Neural crest cell (in vitro differentiated cells): ENCODE measurements at regions not wholly inside any gene's neighbourhood (a gene's known extent, or its start where the extent isn't known, plus 50 kb on each side); places are given as distances from the start of the nearest gene placed in this dataset.
"Not testable (repeated sequence)": the region's sequence is repeated elsewhere in the genome, so short reads cannot be mapped to it uniquely, and the experiment has no call there.

Experiments
- DNase-seq: peaks from one replicate; pipeline ENCODE4 v3.0.0; 2021; ENCODE audit warnings: low read depth, mixed read lengths, low spot score
- H3K27ac Mint-ChIP-seq: one replicate; pipeline ENCODE4 v1.8.0; 2021; ENCODE audit warnings: mild to moderate bottlenecking, mixed read lengths; ENCODE audit not compliant: unreplicated experiment
- H3K27me3 Mint-ChIP-seq: 2 replicates; pipeline ENCODE4 v1.8.0; 2021; ENCODE audit warnings: low read depth, mild to moderate bottlenecking, mixed read lengths
- H3K36me3 Mint-ChIP-seq: 2 replicates; pipeline ENCODE4 v1.8.0; 2021; ENCODE audit warnings: low read depth, mild to moderate bottlenecking, mixed read lengths
- H3K4me1 Mint-ChIP-seq: 2 replicates; pipeline ENCODE4 v1.8.0; 2021; ENCODE audit warnings: mixed read lengths
- H3K4me3 Mint-ChIP-seq: one replicate; pipeline ENCODE4 v1.8.0; 2021; ENCODE audit warnings: mild to moderate bottlenecking, mixed read lengths
- H3K9me3 Mint-ChIP-seq: 2 replicates; pipeline ENCODE4 v1.8.0; 2021; ENCODE audit warnings: mixed read lengths

GRCh38 chr1:144065299-144066060, 93.7 kb upstream of the FAM72C start:
- not testable (repeated sequence) for H3K9me3 Mint-ChIP-seq, H3K36me3 Mint-ChIP-seq, H3K27ac Mint-ChIP-seq, H3K4me3 Mint-ChIP-seq, H3K27me3 Mint-ChIP-seq, DNase-seq, H3K4me1 Mint-ChIP-seq

DNA sequence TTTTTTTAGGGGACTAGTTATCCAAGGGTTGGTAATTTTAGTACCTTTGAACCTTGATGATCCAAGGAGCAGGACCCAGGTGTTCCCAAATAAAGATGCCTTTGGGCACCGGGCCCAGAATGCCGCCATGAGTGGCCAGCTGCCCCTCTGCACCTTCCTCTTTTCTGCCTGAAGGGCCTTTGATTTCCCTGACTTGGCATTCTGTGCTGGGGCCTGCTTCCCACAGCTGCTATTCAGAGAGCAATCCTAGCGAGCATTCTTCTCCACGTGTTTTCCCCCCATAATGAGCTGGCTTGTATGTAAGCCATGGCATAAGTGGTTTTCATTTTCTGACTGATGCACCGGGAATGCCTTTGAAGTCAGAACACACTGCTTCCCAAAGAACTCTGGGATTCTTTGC, 77.6 kb upstream of the FAM72C start:
- not testable (repeated sequence) for H3K27me3 Mint-ChIP-seq, DNase-seq, H3K36me3 Mint-ChIP-seq, H3K4me3 Mint-ChIP-seq, H3K27ac Mint-ChIP-seq, H3K4me1 Mint-ChIP-seq, H3K9me3 Mint-ChIP-seq

DNA sequence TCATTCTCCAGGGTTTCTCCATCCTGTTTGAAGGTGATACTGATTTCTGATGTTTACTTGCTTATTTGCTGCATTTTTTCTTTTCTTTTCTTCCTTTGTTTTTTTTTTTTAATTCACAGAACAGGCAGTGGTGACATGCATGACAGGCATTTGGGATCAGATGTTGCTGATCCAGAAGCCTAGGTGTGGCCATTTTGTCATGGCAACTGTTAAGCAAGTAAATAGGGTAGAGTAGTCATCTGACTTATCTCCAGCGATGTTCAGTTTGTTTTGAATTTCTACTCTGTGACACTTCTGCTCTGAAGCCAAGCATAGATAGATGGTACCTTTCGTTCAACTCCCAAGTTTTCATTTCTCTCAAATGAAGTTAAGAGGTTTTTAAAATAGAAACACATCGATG, 74.9 kb upstream of the FAM72C start:
- H3K4me1 Mint-ChIP-seq: not testable (repeated sequence)

GRCh38 chr1:144045751-144046546, 74.2 kb upstream of the FAM72C start:
- H3K27ac Mint-ChIP-seq, H3K4me1 Mint-ChIP-seq, H3K9me3 Mint-ChIP-seq, DNase-seq, H3K27me3 Mint-ChIP-seq, H3K4me3 Mint-ChIP-seq, H3K36me3 Mint-ChIP-seq: not testable (repeated sequence)

More for the DNA sequence above, 74.9 kb upstream of the FAM72C start:
- not testable (repeated sequence) for DNase-seq, H3K4me3 Mint-ChIP-seq, H3K27me3 Mint-ChIP-seq, H3K9me3 Mint-ChIP-seq, H3K27ac Mint-ChIP-seq, H3K36me3 Mint-ChIP-seq

GRCh38 chr1:144042251-144042650, 70.5 kb upstream of the FAM72C start:
- H3K4me1 Mint-ChIP-seq, H3K36me3 Mint-ChIP-seq, H3K4me3 Mint-ChIP-seq, H3K27ac Mint-ChIP-seq, DNase-seq, H3K27me3 Mint-ChIP-seq, H3K9me3 Mint-ChIP-seq: not testable (repeated sequence)

GRCh38 chr1:144040293-144040692, 68.5 kb upstream of the FAM72C start:
- H3K36me3 Mint-ChIP-seq, H3K27ac Mint-ChIP-seq, H3K9me3 Mint-ChIP-seq, DNase-seq, H3K4me1 Mint-ChIP-seq, H3K4me3 Mint-ChIP-seq, H3K27me3 Mint-ChIP-seq: not testable (repeated sequence)

GRCh38 chr1:144034045-144034444, 62.3 kb upstream of the FAM72C start:
- not testable (repeated sequence) for H3K4me1 Mint-ChIP-seq, H3K4me3 Mint-ChIP-seq, H3K27ac Mint-ChIP-seq, H3K9me3 Mint-ChIP-seq, H3K27me3 Mint-ChIP-seq, DNase-seq, H3K36me3 Mint-ChIP-seq

DNA sequence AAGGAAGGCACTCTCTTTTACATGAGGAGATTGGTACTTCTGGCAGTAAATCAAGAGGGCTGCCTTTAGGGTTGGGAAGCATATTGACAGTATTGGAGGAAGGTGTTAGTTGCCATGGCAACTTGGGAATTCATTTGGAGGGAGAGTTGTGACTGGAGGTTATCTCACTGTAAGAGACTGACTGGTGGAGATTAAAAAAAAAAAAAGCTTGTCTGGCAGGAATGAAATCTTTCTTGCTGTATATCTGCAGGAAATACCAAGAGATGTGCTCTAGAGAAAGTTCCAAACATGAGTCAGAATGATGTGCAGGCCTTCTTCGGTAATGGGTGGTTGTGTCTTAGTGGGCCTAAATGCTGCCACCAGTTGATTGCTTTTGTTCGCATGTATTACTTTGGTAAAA, 59.8 kb upstream of the FAM72C start:
- DNase-seq, H3K27me3 Mint-ChIP-seq, H3K4me3 Mint-ChIP-seq, H3K36me3 Mint-ChIP-seq, H3K27ac Mint-ChIP-seq, H3K9me3 Mint-ChIP-seq, H3K4me1 Mint-ChIP-seq: not testable (repeated sequence)

DNA sequence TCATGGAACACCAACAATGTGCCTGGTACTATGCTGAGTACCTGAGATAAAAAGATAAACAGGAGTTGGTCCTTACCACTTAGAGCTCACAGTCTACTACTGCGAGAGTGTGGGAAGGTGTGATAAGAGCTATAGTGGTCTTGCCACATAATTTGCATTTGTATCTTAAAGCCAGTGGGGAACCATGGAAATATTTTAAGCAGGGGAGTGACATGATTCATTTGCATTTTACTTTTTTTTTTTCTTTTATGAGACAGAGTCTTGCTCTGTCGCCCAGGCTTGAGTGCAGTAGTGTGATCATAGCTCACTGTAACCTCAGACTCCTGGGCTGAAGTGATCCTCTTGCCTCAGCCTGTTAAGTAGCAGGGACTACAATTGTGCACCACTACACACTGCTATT, 54.2 kb upstream of the FAM72C start:
- H3K36me3 Mint-ChIP-seq, DNase-seq, H3K9me3 Mint-ChIP-seq, H3K4me1 Mint-ChIP-seq, H3K27me3 Mint-ChIP-seq, H3K27ac Mint-ChIP-seq, H3K4me3 Mint-ChIP-seq: not testable (repeated sequence)

- H3K36me3 Mint-ChIP-seq, DNase-seq, H3K9me3 Mint-ChIP-seq, H3K4me1 Mint-ChIP-seq, H3K4me3 Mint-ChIP-seq, H3K27me3 Mint-ChIP-seq, H3K27ac Mint-ChIP-seq: not testable (repeated sequence)
These were observed 50.1 kb upstream of the FAM72C start for GRCh38 chr1:144021690-144022384.
